ENCODE measurements at regions not wholly inside any gene's neighbourhood (a gene's known extent, or its start where the extent isn't known, plus 50 kb on each side); places are given as distances from the start of the nearest gene placed in this dataset.

DNA sequence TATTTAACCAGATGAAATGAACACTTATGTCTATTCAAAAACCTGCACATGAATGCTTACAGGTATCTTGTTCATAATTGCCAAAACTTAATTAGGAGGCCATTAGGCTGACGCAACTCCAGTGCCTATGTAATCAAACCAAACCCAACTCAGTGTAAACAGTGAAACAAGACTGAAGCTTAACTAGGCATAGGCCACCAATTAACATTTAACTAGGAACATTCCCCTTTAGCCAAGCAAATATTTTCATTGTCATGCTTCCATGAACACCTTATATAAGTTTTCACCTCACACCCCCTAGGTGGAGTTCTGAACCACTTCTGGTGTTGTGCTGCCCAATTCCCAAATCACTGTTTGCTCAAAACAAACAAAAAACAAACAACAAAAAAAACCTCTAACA lies 686.0 kb downstream of the STPG2 start:
- TF ChIP-seq POLR2A (IDR thresholded peaks at IDR 0.05) = no peak
- TF ChIP-seq, protein P1, sequence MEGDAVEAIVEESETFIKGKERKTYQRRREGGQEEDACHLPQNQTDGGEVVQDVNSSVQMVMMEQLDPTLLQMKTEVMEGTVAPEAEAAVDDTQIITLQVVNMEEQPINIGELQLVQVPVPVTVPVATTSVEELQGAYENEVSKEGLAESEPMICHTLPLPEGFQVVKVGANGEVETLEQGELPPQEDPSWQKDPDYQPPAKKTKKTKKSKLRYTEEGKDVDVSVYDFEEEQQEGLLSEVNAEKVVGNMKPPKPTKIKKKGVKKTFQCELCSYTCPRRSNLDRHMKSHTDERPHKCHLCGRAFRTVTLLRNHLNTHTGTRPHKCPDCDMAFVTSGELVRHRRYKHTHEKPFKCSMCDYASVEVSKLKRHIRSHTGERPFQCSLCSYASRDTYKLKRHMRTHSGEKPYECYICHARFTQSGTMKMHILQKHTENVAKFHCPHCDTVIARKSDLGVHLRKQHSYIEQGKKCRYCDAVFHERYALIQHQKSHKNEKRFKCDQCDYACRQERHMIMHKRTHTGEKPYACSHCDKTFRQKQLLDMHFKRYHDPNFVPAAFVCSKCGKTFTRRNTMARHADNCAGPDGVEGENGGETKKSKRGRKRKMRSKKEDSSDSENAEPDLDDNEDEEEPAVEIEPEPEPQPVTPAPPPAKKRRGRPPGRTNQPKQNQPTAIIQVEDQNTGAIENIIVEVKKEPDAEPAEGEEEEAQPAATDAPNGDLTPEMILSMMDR (IDR thresholded peaks at IDR 0.05) = no peak
